SK-N-SH treated with all-trans-retinoic acid at 6 μM for 48 hours (cell line): ENCODE measurements at regions not wholly inside any gene's neighbourhood (a gene's known extent, or its start where the extent isn't known, plus 50 kb on each side); places are given as distances from the start of the nearest gene placed in this dataset.

ENCODE experiments used
- ZC3H10 ChIP-seq: fragments of 250-450 bp; sonication (Bioruptor Pico); IDR thresholded peaks from 2 replicates; pipeline ENCODE4 v1.5.1; 2021; ENCODE audit warnings: mild to moderate bottlenecking, moderate library complexity
- ZFP30 ChIP-seq: fragments of 450-650 bp; formaldehyde crosslinking; IDR thresholded peaks from 2 replicates; pipeline ENCODE4 v1.5.0; 2022; ENCODE audit warnings: mild to moderate bottlenecking, moderate library complexity
- ZNF565 ChIP-seq: fragments of 450-650 bp; formaldehyde crosslinking; conservative IDR thresholded peaks from 2 replicates; pipeline ENCODE4 v1.5.0; 2020; ENCODE audit warnings: low read depth, mild to moderate bottlenecking, moderate library complexity
- TF ChIP-seq, protein P1 (sequence below): fragments of 250-450 bp; sonication (Bioruptor Pico); IDR thresholded peaks from 2 replicates; pipeline ENCODE4 v1.8.0; 2020; ENCODE audit warnings: mild to moderate bottlenecking, moderate library complexity, borderline replicate concordance
- TF ChIP-seq, protein P2 (sequence below): fragments of 250-450 bp; sonication (Bioruptor Pico); IDR thresholded peaks from 2 replicates; pipeline ENCODE4 v1.5.0; 2020; ENCODE audit warnings: mild to moderate bottlenecking, moderate library complexity

DNA sequence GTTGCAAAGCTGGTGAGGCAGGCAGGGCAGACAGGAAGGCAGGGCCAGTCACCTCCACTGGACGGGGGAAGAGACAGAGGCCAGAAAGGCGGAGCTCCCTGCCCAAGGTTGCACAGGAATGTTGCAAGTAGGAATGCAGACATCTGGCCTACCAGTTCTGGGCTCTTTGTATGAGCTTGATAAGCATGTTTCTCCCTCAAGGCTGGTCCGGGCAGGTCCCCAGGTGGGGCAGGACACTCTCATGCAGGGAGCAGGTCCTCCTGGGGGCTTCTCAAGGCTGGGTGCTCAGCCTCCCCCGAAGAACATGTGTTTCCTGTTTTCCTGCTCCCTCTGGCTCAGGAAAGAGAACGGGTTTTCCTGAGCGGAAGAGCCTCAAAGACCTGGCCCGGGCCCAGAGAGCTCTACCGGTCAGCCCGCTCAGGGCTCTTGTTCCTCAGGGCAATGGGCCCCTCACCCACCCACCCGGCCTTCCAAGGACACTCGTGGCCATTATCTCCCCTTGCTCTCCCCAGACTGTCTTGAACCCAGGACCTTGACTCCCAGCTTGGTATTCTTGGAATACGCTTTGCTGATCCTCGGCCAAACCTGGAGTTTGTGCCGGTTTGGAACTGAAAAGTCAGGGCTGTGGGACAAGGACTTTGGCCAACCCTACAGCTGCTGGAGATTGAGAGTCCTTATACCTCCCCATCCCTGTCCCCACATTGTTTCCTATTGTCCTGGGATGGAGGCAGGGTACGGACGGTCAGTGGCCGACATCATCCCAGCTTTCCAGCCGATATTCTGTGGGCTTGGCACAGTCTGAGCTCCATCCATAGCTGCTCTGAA lies 87.7 kb upstream of the HAAO start:
- TF ChIP-seq, protein P1, sequence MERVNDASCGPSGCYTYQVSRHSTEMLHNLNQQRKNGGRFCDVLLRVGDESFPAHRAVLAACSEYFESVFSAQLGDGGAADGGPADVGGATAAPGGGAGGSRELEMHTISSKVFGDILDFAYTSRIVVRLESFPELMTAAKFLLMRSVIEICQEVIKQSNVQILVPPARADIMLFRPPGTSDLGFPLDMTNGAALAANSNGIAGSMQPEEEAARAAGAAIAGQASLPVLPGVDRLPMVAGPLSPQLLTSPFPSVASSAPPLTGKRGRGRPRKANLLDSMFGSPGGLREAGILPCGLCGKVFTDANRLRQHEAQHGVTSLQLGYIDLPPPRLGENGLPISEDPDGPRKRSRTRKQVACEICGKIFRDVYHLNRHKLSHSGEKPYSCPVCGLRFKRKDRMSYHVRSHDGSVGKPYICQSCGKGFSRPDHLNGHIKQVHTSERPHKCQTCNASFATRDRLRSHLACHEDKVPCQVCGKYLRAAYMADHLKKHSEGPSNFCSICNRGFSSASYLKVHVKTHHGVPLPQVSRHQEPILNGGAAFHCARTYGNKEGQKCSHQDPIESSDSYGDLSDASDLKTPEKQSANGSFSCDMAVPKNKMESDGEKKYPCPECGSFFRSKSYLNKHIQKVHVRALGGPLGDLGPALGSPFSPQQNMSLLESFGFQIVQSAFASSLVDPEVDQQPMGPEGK (CRISPR knock-in tag): no peak
- TF ChIP-seq ZFP30 (CRISPR knock-in tag) (no peak), ZNF565 (no peak), ZC3H10 (CRISPR knock-in tag) (no peak)
- TF ChIP-seq, protein P2, sequence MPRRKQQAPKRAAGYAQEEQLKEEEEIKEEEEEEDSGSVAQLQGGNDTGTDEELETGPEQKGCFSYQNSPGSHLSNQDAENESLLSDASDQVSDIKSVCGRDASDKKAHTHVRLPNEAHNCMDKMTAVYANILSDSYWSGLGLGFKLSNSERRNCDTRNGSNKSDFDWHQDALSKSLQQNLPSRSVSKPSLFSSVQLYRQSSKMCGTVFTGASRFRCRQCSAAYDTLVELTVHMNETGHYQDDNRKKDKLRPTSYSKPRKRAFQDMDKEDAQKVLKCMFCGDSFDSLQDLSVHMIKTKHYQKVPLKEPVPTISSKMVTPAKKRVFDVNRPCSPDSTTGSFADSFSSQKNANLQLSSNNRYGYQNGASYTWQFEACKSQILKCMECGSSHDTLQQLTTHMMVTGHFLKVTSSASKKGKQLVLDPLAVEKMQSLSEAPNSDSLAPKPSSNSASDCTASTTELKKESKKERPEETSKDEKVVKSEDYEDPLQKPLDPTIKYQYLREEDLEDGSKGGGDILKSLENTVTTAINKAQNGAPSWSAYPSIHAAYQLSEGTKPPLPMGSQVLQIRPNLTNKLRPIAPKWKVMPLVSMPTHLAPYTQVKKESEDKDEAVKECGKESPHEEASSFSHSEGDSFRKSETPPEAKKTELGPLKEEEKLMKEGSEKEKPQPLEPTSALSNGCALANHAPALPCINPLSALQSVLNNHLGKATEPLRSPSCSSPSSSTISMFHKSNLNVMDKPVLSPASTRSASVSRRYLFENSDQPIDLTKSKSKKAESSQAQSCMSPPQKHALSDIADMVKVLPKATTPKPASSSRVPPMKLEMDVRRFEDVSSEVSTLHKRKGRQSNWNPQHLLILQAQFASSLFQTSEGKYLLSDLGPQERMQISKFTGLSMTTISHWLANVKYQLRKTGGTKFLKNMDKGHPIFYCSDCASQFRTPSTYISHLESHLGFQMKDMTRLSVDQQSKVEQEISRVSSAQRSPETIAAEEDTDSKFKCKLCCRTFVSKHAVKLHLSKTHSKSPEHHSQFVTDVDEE (CRISPR knock-in tag): no peak
